ENCODE measurements at regions not wholly inside any gene's neighbourhood (a gene's known extent, or its start where the extent isn't known, plus 50 kb on each side); places are given as distances from the start of the nearest gene placed in this dataset.
A peak's percentile ranks its signal among the peaks of the same experiment; 100 is the strongest.

DNA sequence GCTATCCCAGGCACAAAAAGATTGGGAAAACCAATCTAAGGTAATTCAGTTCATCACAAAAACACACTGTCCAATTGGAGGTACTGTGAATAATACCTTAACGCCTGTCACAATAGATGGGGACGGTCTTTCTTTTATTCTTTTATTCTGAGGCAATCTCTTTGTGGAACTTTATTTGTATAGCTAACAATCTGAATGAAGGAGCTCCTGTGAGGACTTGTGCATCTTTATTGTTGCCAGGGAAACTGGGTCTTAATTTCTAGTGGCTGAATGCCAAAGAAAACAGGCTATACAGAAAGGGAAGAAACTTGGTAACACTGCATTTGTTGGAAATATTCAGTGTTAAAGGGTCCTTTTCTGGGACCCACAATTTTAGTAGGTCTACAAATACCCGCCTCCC is 546.9 kb upstream of the C9orf72 start:
- H2BK15ac ChIP-seq (ENCODE audit: low read depth, poor library complexity, severe bottlenecking), result no peak overlapping the region
- H2BK120ac ChIP-seq (ENCODE audit: low read depth, low read length), result no peak overlapping the region
- H3K27me3 ChIP-seq (ENCODE audit: control insufficient read depth in 1 of 2, insufficient read depth in 1 of 2, low read length in 2 of 2), result no peaks in the 10 kb centered on the region
- no peak overlapping the region for H3K23ac ChIP-seq (ENCODE audit: low read length in 2 of 2)
- H3K9ac ChIP-seq (ENCODE audit: low read length), result no peak overlapping the region
- H2AK5ac ChIP-seq (ENCODE audit: low read length, severe bottlenecking), result no peak overlapping the region
- no peak overlapping the region for H4K91ac ChIP-seq (ENCODE audit: low read length)
- H2BK5ac ChIP-seq (ENCODE audit: low read depth, low read length, poor library complexity, severe bottlenecking), result no peak overlapping the region
- no peak overlapping the region for H3K4me2 ChIP-seq (ENCODE audit: low read length, poor library complexity, severe bottlenecking)
- H2AFZ ChIP-seq (ENCODE audit: low read depth, low read length), result no peak overlapping the region
- no peak overlapping the region for H3K4me3 ChIP-seq (ENCODE audit: insufficient read depth in 1 of 2, low read depth in 1 of 2, low read length in 2 of 2)
- WGBS, result 97% methylated on average over 2 of the region's 3 CpGs
- no peaks in the 10 kb centered on the region for H3K79me1 ChIP-seq (replicated peaks; ENCODE audit: low read length, poor library complexity, severe bottlenecking)
- H4K8ac ChIP-seq (ENCODE audit: low read length), result no peak overlapping the region
- no peak overlapping the region for H3K4ac ChIP-seq (ENCODE audit: low read depth in 1 of 2, low read length in 2 of 2)
- no peak overlapping the region for H3K27ac ChIP-seq (ENCODE audit: low read length, poor library complexity, severe bottlenecking)
- no peak overlapping the region for H2BK12ac ChIP-seq (ENCODE audit: low read length in 2 of 2)
- no peaks in the 10 kb centered on the region for H3K36me3 ChIP-seq (ENCODE audit: control insufficient read depth in 1 of 2, insufficient read depth in 2 of 2, low read depth in 1 of 2, low read length in 2 of 2)
- no peak overlapping the region for H3K18ac ChIP-seq (ENCODE audit: low read depth in 1 of 2, low read length in 2 of 2)
- H3K9me3 ChIP-seq (ENCODE audit: control insufficient read depth, low read length), result no peaks in the 10 kb centered on the region
- no peak overlapping the region for H3K14ac ChIP-seq (ENCODE audit: low read length in 2 of 2)
- no peak for DNase-seq
- H3K4me1 ChIP-seq (ENCODE audit: control insufficient read depth, insufficient read depth, low read depth, low read length), result no peaks in the 10 kb centered on the region

DNA sequence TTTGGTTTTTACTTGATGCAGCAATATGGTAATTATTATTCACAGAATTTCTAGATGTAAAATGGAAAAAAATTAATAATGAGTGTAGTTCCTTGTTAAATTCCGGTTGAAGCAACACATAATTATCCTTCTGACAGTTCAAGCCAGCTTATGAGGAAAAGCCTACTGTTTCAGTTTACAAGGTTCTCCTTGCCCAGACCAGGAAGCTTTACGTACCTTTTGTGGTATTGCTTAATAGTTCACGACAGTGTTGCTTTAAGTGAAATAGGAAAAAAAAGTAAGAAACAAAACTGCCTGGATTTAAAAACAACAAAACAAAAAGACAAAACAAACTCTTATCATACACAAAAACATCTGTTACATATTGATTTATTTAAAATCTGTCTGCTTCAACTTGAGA is 547.3 kb upstream of the C9orf72 start:
- no peaks in the 10 kb centered on the region for H3K36me3 ChIP-seq (ENCODE audit: control insufficient read depth in 1 of 2, insufficient read depth in 2 of 2, low read depth in 1 of 2, low read length in 2 of 2)
- no peaks in the 10 kb centered on the region for H3K79me1 ChIP-seq (replicated peaks; ENCODE audit: low read length, poor library complexity, severe bottlenecking)
- no peak overlapping the region for H2BK15ac ChIP-seq (ENCODE audit: low read depth, poor library complexity, severe bottlenecking)
- no peak overlapping the region for H3K18ac ChIP-seq (ENCODE audit: low read depth in 1 of 2, low read length in 2 of 2)
- H4K91ac ChIP-seq (ENCODE audit: low read length), result no peak overlapping the region
- H3K4me2 ChIP-seq (ENCODE audit: low read length, poor library complexity, severe bottlenecking), result no peak overlapping the region
- no peaks in the 10 kb centered on the region for H3K4me1 ChIP-seq (ENCODE audit: control insufficient read depth, insufficient read depth, low read depth, low read length)
- H2BK5ac ChIP-seq (ENCODE audit: low read depth, low read length, poor library complexity, severe bottlenecking), result no peak overlapping the region
- H2AFZ ChIP-seq (ENCODE audit: low read depth, low read length), result no peak overlapping the region
- 100% methylated on average over 1 of the region's 3 CpGs for WGBS
- no peak overlapping the region for H3K9ac ChIP-seq (ENCODE audit: low read length)
- no peak overlapping the region for H2BK120ac ChIP-seq (ENCODE audit: low read depth, low read length)
- no peak overlapping the region for H3K4ac ChIP-seq (ENCODE audit: low read depth in 1 of 2, low read length in 2 of 2)
- no peak overlapping the region for H4K8ac ChIP-seq (ENCODE audit: low read length)
- no peak overlapping the region for H3K23ac ChIP-seq (ENCODE audit: low read length in 2 of 2)
- H3K9me3 ChIP-seq (ENCODE audit: control insufficient read depth, low read length), result no peaks in the 10 kb centered on the region
- H3K27ac ChIP-seq (ENCODE audit: low read length, poor library complexity, severe bottlenecking), result no peak overlapping the region
- DNase-seq, result no peak
- no peak overlapping the region for H2AK5ac ChIP-seq (ENCODE audit: low read length, severe bottlenecking)
- H3K14ac ChIP-seq (ENCODE audit: low read length in 2 of 2), result no peak overlapping the region
- H2BK12ac ChIP-seq (ENCODE audit: low read length in 2 of 2), result no peak overlapping the region
- no peak overlapping the region for H3K4me3 ChIP-seq (ENCODE audit: insufficient read depth in 1 of 2, low read depth in 1 of 2, low read length in 2 of 2)
- H3K27me3 ChIP-seq (ENCODE audit: control insufficient read depth in 1 of 2, insufficient read depth in 1 of 2, low read length in 2 of 2), result no peaks in the 10 kb centered on the region

DNA sequence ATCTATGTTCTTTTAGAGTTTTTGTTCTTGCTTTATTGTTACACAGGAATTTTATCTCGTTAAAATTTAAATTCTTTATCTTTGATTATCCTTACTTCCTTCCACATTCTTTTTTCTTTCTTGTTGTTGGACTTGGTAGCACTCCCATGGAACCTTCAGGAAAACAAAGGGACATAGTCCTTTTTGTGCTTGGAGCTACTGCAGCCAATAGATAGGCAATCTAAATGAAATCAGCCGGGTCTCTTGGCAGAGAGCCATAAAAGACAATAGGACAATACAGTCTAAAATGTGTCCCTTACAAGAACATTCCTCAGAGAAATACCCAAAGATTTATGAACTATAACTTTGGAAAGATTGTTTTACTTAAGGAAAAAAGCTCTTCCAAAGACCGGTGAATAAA is 548.1 kb upstream of the C9orf72 start:
- Histone ChIP-seq H3K9me3 (ENCODE audit: control insufficient read depth, low read length) (no peaks in the 10 kb centered on the region), H4K91ac (ENCODE audit: low read length) (no peak overlapping the region), H3K79me1 (replicated peaks; ENCODE audit: low read length, poor library complexity, severe bottlenecking) (no peaks in the 10 kb centered on the region), H2BK120ac (ENCODE audit: low read depth, low read length) (no peak overlapping the region), H2AK5ac (ENCODE audit: low read length, severe bottlenecking) (no peak overlapping the region), H2BK15ac (ENCODE audit: low read depth, poor library complexity, severe bottlenecking) (no peak overlapping the region), H3K4me1 (ENCODE audit: control insufficient read depth, insufficient read depth, low read depth, low read length) (no peaks in the 10 kb centered on the region), H3K4me2 (ENCODE audit: low read length, poor library complexity, severe bottlenecking) (no peak overlapping the region), H3K23ac (ENCODE audit: low read length in 2 of 2) (no peak overlapping the region), H3K18ac (ENCODE audit: low read depth in 1 of 2, low read length in 2 of 2) (no peak overlapping the region), H3K27ac (ENCODE audit: low read length, poor library complexity, severe bottlenecking) (no peak overlapping the region), H3K14ac (ENCODE audit: low read length in 2 of 2) (no peak overlapping the region), H3K4me3 (ENCODE audit: insufficient read depth in 1 of 2, low read depth in 1 of 2, low read length in 2 of 2) (no peak overlapping the region), H2BK12ac (ENCODE audit: low read length in 2 of 2) (no peak overlapping the region), H3K27me3 (ENCODE audit: control insufficient read depth in 1 of 2, insufficient read depth in 1 of 2, low read length in 2 of 2) (no peaks in the 10 kb centered on the region), H2AFZ (ENCODE audit: low read depth, low read length) (no peak overlapping the region), H4K8ac (ENCODE audit: low read length) (no peak overlapping the region), H3K9ac (ENCODE audit: low read length) (no peak overlapping the region), H2BK5ac (ENCODE audit: low read depth, low read length, poor library complexity, severe bottlenecking) (no peak overlapping the region), H3K36me3 (ENCODE audit: control insufficient read depth in 1 of 2, insufficient read depth in 2 of 2, low read depth in 1 of 2, low read length in 2 of 2) (no peaks in the 10 kb centered on the region), H3K4ac (ENCODE audit: low read depth in 1 of 2, low read length in 2 of 2) (no peak overlapping the region)
- 100% methylated on average over 1 of the region's 3 CpGs for WGBS
- no peak for DNase-seq

DNA sequence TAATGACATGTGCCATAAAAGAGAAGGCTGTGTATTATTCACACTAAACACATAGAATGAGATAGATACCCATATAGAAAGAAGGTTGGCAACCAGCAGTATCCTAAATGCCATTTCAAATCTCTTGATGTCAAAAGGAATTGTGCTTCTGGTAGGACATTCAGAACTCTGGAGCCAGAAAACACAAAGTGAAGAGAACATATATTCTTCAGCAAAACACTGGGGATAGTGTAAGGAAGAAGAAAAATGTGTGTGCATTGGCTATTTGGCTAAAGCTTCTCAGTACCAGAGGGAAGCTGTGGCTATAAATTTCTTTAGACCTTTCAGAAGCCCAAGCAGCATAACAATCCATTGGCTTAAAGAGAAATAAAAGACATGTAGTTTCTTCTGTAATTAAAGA is 551.6 kb upstream of the C9orf72 start:
- Histone ChIP-seq H3K36me3 (ENCODE audit: control insufficient read depth in 1 of 2, insufficient read depth in 2 of 2, low read depth in 1 of 2, low read length in 2 of 2) (no peaks in the 10 kb centered on the region), H3K4me1 (ENCODE audit: control insufficient read depth, insufficient read depth, low read depth, low read length) (no peaks in the 10 kb centered on the region), H4K91ac (ENCODE audit: low read length) (no peak overlapping the region), H3K27ac (ENCODE audit: low read length, poor library complexity, severe bottlenecking) (no peak overlapping the region), H2BK120ac (ENCODE audit: low read depth, low read length) (no peak overlapping the region), H3K27me3 (ENCODE audit: control insufficient read depth in 1 of 2, insufficient read depth in 1 of 2, low read length in 2 of 2) (no peaks in the 10 kb centered on the region), H3K9ac (ENCODE audit: low read length) (no peak overlapping the region), H3K23ac (ENCODE audit: low read length in 2 of 2) (no peak overlapping the region), H3K18ac (ENCODE audit: low read depth in 1 of 2, low read length in 2 of 2) (no peak overlapping the region), H2BK5ac (ENCODE audit: low read depth, low read length, poor library complexity, severe bottlenecking) (peak overlapping the region; percentile 19), H4K8ac (ENCODE audit: low read length) (no peak overlapping the region), H3K9me3 (ENCODE audit: control insufficient read depth, low read length) (no peaks in the 10 kb centered on the region), H2AFZ (ENCODE audit: low read depth, low read length) (no peak overlapping the region), H2BK12ac (ENCODE audit: low read length in 2 of 2) (no peak overlapping the region), H3K4me3 (ENCODE audit: insufficient read depth in 1 of 2, low read depth in 1 of 2, low read length in 2 of 2) (no peak overlapping the region), H2BK15ac (ENCODE audit: low read depth, poor library complexity, severe bottlenecking) (no peak overlapping the region), H3K79me1 (replicated peaks; ENCODE audit: low read length, poor library complexity, severe bottlenecking) (no peaks in the 10 kb centered on the region), H3K4ac (ENCODE audit: low read depth in 1 of 2, low read length in 2 of 2) (no peak overlapping the region), H3K4me2 (ENCODE audit: low read length, poor library complexity, severe bottlenecking) (no peak overlapping the region), H2AK5ac (ENCODE audit: low read length, severe bottlenecking) (no peak overlapping the region), H3K14ac (ENCODE audit: low read length in 2 of 2) (no peak overlapping the region)
- DNase-seq, result no peak
